GF-D8 (cell line): ENCODE measurements at regions not wholly inside any gene's neighbourhood (a gene's known extent, or its start where the extent isn't known, plus 50 kb on each side); places are given as distances from the start of the nearest gene placed in this dataset.

Experiments
- DNase-seq: peaks from one replicate; lab custom pipeline; 2025; lab: John Stamatoyannopoulos, UW

- DNase-seq, result no peak
These were observed 63.6 kb downstream of the PCDH7 start for GRCh38 chr4:30783751-30784150.

GRCh38 chr4:30789219-30789671 lies 69.1 kb downstream of the PCDH7 start:
- no peak for DNase-seq

GRCh38 chr4:30790123-30790522 lies 70.0 kb downstream of the PCDH7 start:
- no peak for DNase-seq

GRCh38 chr4:30790998-30791397 lies 70.8 kb downstream of the PCDH7 start:
- no peak for DNase-seq

- no peak for DNase-seq
These were observed 72.4 kb downstream of the PCDH7 start for GRCh38 chr4:30792601-30793000.

GRCh38 chr4:30801876-30802275 lies 81.7 kb downstream of the PCDH7 start:
- DNase-seq, result no peak

GRCh38 chr4:30802622-30803323 lies 82.6 kb downstream of the PCDH7 start:
- DNase-seq, result no peak

GRCh38 chr4:30808276-30808675 lies 88.1 kb downstream of the PCDH7 start:
- no peak for DNase-seq

GRCh38 chr4:30811296-30811695 lies 91.1 kb downstream of the PCDH7 start:
- no peak for DNase-seq

- DNase-seq, result no peak
These were observed 95.5 kb downstream of the PCDH7 start for GRCh38 chr4:30815685-30816084.

GRCh38 chr4:30817447-30817846 lies 97.3 kb downstream of the PCDH7 start:
- DNase-seq, result no peak

GRCh38 chr4:30818541-30818940 lies 98.4 kb downstream of the PCDH7 start:
- no peak for DNase-seq

GRCh38 chr4:30821275-30821674 lies 101.1 kb downstream of the PCDH7 start:
- DNase-seq, result no peak

GRCh38 chr4:30821859-30822612 lies 101.9 kb downstream of the PCDH7 start:
- DNase-seq, result no peak

- no peak for DNase-seq
These were observed 102.9 kb downstream of the PCDH7 start for GRCh38 chr4:30822911-30823551.

- DNase-seq, result no peak
These were observed 105.0 kb downstream of the PCDH7 start for GRCh38 chr4:30825008-30825770.

GRCh38 chr4:30828264-30828926 lies 108.2 kb downstream of the PCDH7 start:
- no peak for DNase-seq

GRCh38 chr4:30832639-30833038 lies 112.5 kb downstream of the PCDH7 start:
- DNase-seq, result no peak

- DNase-seq, result no peak
These were observed 113.0 kb downstream of the PCDH7 start for GRCh38 chr4:30833206-30833605.

GRCh38 chr4:30835044-30835443 lies 114.9 kb downstream of the PCDH7 start:
- DNase-seq, result no peak

GRCh38 chr4:30836231-30836630 lies 116.1 kb downstream of the PCDH7 start:
- DNase-seq, result no peak

GRCh38 chr4:30837131-30837539 lies 117.0 kb downstream of the PCDH7 start:
- no peak for DNase-seq
